ENCODE measurements at regions not wholly inside any gene's neighbourhood (a gene's known extent, or its start where the extent isn't known, plus 50 kb on each side); places are given as distances from the start of the nearest gene placed in this dataset.

- TF ChIP-seq, protein P1, sequence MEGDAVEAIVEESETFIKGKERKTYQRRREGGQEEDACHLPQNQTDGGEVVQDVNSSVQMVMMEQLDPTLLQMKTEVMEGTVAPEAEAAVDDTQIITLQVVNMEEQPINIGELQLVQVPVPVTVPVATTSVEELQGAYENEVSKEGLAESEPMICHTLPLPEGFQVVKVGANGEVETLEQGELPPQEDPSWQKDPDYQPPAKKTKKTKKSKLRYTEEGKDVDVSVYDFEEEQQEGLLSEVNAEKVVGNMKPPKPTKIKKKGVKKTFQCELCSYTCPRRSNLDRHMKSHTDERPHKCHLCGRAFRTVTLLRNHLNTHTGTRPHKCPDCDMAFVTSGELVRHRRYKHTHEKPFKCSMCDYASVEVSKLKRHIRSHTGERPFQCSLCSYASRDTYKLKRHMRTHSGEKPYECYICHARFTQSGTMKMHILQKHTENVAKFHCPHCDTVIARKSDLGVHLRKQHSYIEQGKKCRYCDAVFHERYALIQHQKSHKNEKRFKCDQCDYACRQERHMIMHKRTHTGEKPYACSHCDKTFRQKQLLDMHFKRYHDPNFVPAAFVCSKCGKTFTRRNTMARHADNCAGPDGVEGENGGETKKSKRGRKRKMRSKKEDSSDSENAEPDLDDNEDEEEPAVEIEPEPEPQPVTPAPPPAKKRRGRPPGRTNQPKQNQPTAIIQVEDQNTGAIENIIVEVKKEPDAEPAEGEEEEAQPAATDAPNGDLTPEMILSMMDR (IDR thresholded peaks at IDR 0.05): no peak
- TF ChIP-seq POLR2A (IDR thresholded peaks at IDR 0.05): no peak
Observed at GRCh38 chr4:35897808-35898207, 346.5 kb downstream of the ARAP2 start.

All from right lobe of liver (tissue), 4 donors.